ENCODE measurements at regions not wholly inside any gene's neighbourhood (a gene's known extent, or its start where the extent isn't known, plus 50 kb on each side); places are given as distances from the start of the nearest gene placed in this dataset.

DNA sequence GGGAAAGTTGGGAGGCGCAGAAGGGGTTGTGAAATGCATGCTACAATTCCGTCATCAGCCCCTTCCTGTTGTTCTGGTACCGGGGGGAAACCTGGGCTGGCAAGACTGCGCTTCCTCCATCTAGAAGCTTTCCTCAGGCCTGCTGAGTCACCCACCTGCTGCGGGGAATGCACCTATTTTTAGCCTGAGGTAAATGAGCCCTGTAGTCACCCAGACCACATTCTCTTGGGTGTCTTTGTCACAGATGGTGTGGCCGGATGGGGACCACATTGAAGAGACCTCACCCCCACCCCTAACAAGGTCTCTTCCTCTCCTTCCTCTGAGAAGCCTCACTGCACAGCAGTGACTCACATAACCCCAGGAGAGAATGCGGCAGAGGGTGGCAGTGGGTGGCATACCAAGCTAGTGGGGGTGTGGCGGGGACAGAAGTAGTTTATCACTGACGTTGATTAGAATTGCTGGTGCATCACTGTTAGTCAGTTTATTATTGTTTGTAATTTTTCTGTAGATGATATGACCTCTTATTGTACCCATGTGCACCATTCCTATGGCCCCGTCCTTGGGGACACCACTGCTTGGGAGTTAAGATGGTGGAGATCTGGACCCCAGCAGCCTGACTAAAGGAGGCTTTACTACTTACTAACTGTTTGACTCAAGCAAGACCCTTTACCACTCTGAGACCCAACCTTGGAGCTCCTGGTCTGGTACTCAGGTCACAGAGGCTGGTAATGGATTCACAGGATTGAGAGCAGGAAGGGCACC is 83.0 kb upstream of the DUSP5 start:
- no peak overlapping the region for H3K27ac ChIP-seq (ENCODE audit: low read depth, low read length, severe bottlenecking)
- H3K4me1 ChIP-seq (ENCODE audit: control insufficient read depth, insufficient read depth, low read length, poor library complexity, severe bottlenecking): peaks cover 50% of the 10 kb centered on the region
- H3K4me3 ChIP-seq (ENCODE audit: extremely low read depth, insufficient read depth, low read length, poor library complexity, severe bottlenecking): no peak overlapping the region
- no peaks in the 10 kb centered on the region for H3K9me3 ChIP-seq (ENCODE audit: control insufficient read depth, low read length)
- WGBS, 2 experiments (ENCODE audit: insufficient coverage in 2 of 2): 89 to 96% methylated on average over 7 to 8 of the region's 10 CpGs
- H3K36me3 ChIP-seq (ENCODE audit: control insufficient read depth, insufficient read depth, low read length): no peaks in the 10 kb centered on the region

DNA sequence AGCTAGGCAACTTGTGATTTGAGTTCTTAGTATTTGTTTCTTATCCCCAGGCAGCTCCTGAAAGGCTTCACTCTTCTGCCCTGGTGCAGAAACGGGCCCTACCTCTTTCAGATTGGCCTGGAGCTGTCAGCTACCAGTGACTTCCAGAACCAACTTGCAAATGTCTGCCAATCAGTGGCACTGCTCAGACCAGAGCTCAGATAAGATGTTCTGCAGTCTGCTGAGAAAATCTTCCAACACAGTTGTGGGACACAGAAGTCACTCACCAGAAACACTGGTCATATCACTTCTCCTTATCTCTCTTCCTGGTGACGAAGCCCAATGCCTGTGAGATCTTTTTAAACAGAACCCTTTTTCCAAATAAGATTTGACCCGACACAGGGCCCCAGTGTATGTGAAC is 81.9 kb upstream of the DUSP5 start:
- 67 to 85% methylated on average over 2 of the region's 3 CpGs for WGBS, 2 experiments (ENCODE audit: insufficient coverage in 2 of 2)
- peak overlapping the region; percentile 51 for H3K27ac ChIP-seq (ENCODE audit: low read depth, low read length, severe bottlenecking)
- no peaks in the 10 kb centered on the region for H3K36me3 ChIP-seq (ENCODE audit: control insufficient read depth, insufficient read depth, low read length)
- no peak overlapping the region for H3K4me3 ChIP-seq (ENCODE audit: extremely low read depth, insufficient read depth, low read length, poor library complexity, severe bottlenecking)
- peaks cover 39% of the 10 kb centered on the region for H3K4me1 ChIP-seq (ENCODE audit: control insufficient read depth, insufficient read depth, low read length, poor library complexity, severe bottlenecking)
- no peaks in the 10 kb centered on the region for H3K9me3 ChIP-seq (ENCODE audit: control insufficient read depth, low read length)

DNA sequence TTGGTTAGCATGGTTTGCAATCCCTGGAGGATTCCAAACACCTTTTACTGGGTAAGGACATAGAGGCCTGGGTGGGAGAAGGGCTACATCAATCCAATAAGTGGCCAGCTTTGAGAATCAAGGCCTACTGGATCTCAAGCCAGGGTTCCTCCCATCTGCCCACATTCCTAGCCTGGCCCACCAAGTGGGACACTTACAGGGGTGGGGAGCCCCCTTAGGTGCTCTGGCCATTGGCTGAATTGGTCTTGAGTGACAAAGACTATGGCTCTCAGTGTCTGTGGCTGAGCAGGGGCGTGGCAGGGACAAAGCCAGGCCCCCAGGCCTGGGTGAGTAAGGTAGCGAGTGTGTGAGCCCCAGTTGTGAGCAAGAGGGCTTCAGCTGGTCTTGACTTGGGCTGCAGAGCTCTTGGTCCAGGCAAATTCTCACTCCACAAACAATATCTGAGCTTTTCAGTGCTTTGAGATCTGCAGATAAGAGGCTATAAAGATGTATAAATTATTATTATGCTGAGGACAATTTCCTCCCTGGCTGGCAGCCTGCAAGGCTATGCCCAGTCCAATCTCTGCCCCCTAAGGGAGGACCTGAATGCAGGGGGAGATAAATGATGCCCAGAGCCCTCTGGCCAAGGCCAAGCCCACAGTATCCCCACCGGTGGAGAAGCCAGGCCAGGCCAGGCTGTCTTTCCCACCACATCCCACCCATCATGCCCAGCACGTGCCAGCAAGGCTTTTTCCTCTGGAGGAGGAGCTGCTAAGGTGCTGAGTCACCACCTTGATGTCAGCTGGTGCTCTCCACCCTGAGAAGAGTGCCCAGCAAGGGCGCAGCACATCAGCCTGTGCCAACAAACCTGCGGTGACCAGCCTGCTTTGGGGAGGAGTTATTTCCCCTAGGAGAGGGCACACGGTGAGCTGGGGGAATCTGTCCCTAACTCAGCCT is 80.7 kb upstream of the DUSP5 start:
- no peak overlapping the region for H3K4me3 ChIP-seq (ENCODE audit: extremely low read depth, insufficient read depth, low read length, poor library complexity, severe bottlenecking)
- WGBS, 2 experiments (ENCODE audit: insufficient coverage in 2 of 2): 97 to 98% methylated on average over 6 of the region's 7 CpGs

DNA sequence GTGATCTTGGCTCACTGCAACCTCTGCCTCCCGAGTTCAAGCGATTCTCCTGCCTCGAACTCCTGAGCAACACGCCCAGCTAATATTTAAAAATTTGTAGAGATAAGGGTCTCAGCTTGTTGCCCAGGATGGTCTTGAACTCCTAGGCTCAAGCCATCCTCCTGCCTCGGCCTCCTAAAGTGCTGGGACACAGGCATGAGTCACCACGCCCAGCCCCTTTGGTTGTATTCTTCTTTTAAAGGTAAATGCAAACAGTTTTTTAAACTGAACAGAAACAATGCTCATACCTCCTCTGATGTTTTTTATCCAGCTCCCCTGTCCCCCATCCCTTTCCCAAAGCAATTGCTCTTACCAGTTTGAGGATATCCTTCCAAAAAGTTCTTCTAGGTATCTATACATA is 79.5 kb upstream of the DUSP5 start:
- H3K36me3 ChIP-seq (ENCODE audit: control insufficient read depth, insufficient read depth, low read length): no peaks in the 10 kb centered on the region
- peaks cover 31% of the 10 kb centered on the region for H3K4me1 ChIP-seq (ENCODE audit: control insufficient read depth, insufficient read depth, low read length, poor library complexity, severe bottlenecking)
- 69 to 75% methylated on average over 4 to 5 of the region's 6 CpGs for WGBS, 2 experiments (ENCODE audit: insufficient coverage in 2 of 2)
- H3K27ac ChIP-seq (ENCODE audit: low read depth, low read length, severe bottlenecking): no peak overlapping the region
- H3K4me3 ChIP-seq (ENCODE audit: extremely low read depth, insufficient read depth, low read length, poor library complexity, severe bottlenecking): no peak overlapping the region
- no peaks in the 10 kb centered on the region for H3K9me3 ChIP-seq (ENCODE audit: control insufficient read depth, low read length)

More for the DNA sequence above, 80.7 kb upstream of the DUSP5 start:
- Histone ChIP-seq H3K9me3 (ENCODE audit: control insufficient read depth, low read length) (no peaks in the 10 kb centered on the region), H3K4me1 (ENCODE audit: control insufficient read depth, insufficient read depth, low read length, poor library complexity, severe bottlenecking) (peaks cover 32% of the 10 kb centered on the region), H3K36me3 (ENCODE audit: control insufficient read depth, insufficient read depth, low read length) (no peaks in the 10 kb centered on the region), H3K27ac (ENCODE audit: low read depth, low read length, severe bottlenecking) (no peak overlapping the region)

DNA sequence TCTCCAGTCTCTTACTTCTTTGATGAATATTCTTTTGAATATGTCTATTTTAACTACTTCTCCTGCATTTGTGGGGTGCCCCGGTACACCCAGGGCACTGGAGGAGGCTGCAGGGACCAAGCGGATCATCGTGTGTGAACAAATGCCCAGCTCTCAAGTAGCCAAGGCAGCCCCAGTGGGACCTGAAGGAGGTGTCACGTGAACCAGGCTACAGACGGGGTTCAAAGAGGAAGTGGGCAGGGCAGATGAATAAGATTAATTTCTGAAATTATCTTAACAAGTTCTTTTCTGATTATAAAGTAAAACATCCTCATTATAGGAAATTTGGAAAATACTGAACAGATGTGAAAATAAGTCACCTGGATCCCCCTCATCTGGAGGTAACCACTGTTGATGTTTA is 78.4 kb upstream of the DUSP5 start:
- peaks cover 20% of the 10 kb centered on the region for H3K4me1 ChIP-seq (ENCODE audit: control insufficient read depth, insufficient read depth, low read length, poor library complexity, severe bottlenecking)
- no peaks in the 10 kb centered on the region for H3K9me3 ChIP-seq (ENCODE audit: control insufficient read depth, low read length)
- no peak overlapping the region for H3K4me3 ChIP-seq (ENCODE audit: extremely low read depth, insufficient read depth, low read length, poor library complexity, severe bottlenecking)
- H3K27ac ChIP-seq (ENCODE audit: low read depth, low read length, severe bottlenecking): no peak overlapping the region
- 100% methylated on average over 2 of the region's 5 CpGs for WGBS, 2 experiments (ENCODE audit: insufficient coverage in 2 of 2)
- H3K36me3 ChIP-seq (ENCODE audit: control insufficient read depth, insufficient read depth, low read length): no peaks in the 10 kb centered on the region

DNA sequence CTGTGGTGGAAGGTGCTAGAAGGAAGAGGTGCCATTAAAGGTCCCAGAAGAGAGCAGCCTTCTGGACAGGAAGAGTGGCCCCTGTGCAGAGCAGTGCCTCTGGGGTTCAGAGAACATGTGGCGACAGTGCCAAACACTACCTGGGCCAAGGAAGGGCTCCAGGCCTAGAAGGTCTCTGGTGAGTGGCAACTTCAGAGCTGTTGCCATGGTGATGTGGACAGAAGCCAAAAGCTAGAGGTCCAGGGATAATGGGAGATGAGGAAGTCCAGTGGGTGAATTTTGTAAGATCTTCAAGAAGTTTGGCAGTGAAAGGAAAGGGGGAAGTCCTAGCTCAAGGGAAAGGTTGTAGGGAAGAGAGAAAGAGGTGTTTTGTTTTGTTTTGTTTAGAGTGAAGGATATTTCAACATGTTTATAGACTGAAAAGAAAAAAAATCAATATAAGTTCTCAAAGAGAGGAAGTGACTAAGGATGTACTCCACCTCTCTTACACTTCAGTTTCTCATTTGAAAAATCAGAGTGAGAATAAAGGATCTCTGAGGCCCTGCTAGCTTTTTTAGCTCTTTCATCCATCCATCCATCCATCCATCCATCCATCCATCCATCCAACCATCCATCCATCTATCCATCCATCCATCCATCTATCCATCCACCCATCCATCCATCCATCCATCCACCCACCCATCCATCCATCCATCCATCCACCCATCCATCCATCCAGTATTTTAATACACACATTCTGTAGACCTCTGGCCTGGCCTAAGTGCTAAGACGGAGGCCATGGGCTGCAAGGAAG is 77.1 kb upstream of the DUSP5 start:
- Histone ChIP-seq H3K36me3 (ENCODE audit: control insufficient read depth, insufficient read depth, low read length) (no peaks in the 10 kb centered on the region), H3K4me1 (ENCODE audit: control insufficient read depth, insufficient read depth, low read length, poor library complexity, severe bottlenecking) (peaks cover 7% of the 10 kb centered on the region), H3K27ac (ENCODE audit: low read depth, low read length, severe bottlenecking) (no peak overlapping the region), H3K9me3 (ENCODE audit: control insufficient read depth, low read length) (no peaks in the 10 kb centered on the region), H3K4me3 (ENCODE audit: extremely low read depth, insufficient read depth, low read length, poor library complexity, severe bottlenecking) (no peak overlapping the region)
- 100% methylated on average over 1 to 2 of the region's 2 CpGs for WGBS, 2 experiments (ENCODE audit: insufficient coverage in 2 of 2)

DNA sequence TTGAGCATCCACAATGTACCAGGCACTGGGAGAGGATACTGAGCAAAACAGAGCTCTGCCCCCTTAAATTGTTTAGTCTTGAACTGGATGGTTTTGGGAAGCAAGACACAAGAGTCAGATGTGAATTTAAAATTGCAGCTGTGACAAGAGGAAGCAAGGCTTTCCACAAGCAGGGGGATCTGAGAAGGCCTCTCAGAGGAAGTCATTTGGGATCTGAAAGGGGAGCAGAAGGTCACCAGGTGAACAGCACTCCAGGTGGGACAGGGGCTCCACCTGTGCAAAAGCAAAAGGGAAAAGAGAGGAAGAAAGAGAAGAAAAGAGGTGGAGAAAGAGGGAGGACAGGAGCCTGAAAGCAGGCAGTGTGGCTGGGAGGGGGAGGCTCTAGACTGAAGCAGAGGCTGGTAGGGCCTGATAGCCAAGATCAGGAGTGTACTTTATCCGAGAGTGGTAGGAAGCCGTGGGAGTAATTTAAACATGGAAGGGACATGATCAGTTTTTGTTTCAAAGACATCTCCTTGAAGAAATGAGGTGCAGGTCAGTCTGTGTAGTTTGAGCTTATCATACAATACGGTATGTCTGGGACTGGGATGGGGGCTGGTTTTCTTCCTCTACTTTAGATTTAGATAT is 76.1 kb upstream of the DUSP5 start:
- peaks cover 8% of the 10 kb centered on the region for H3K4me1 ChIP-seq (ENCODE audit: control insufficient read depth, insufficient read depth, low read length, poor library complexity, severe bottlenecking)
- no peaks in the 10 kb centered on the region for H3K9me3 ChIP-seq (ENCODE audit: control insufficient read depth, low read length)
- WGBS, 2 experiments (ENCODE audit: insufficient coverage in 2 of 2): 66 to 95% methylated on average over 2 of the region's 3 CpGs
- no peak overlapping the region for H3K27ac ChIP-seq (ENCODE audit: low read depth, low read length, severe bottlenecking)
- H3K36me3 ChIP-seq (ENCODE audit: control insufficient read depth, insufficient read depth, low read length): no peaks in the 10 kb centered on the region
- H3K4me3 ChIP-seq (ENCODE audit: extremely low read depth, insufficient read depth, low read length, poor library complexity, severe bottlenecking): no peak overlapping the region

DNA sequence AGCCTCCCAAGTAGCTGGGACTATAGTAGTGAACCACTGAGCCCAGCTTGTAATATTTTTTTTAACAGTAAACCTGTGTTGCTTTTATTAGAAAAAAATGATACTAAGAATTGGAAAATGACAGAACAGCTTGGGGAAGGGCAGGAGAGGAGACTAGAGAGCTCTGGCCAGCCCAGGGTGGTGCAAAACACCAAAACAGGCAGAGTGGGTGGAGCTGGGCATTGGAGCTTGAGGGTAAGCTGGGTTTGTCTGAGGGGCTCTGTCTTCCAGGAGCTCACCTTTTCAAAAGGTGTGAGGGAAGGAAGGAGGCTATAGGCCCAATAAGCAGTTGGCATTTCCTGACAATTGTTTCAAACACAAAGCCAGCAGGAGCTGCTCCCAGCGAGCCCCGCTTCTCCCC is 75.2 kb upstream of the DUSP5 start:
- Histone ChIP-seq H3K4me1 (ENCODE audit: control insufficient read depth, insufficient read depth, low read length, poor library complexity, severe bottlenecking) (peaks cover 8% of the 10 kb centered on the region), H3K36me3 (ENCODE audit: control insufficient read depth, insufficient read depth, low read length) (no peaks in the 10 kb centered on the region), H3K27ac (ENCODE audit: low read depth, low read length, severe bottlenecking) (no peak overlapping the region), H3K9me3 (ENCODE audit: control insufficient read depth, low read length) (no peaks in the 10 kb centered on the region), H3K4me3 (ENCODE audit: extremely low read depth, insufficient read depth, low read length, poor library complexity, severe bottlenecking) (no peak overlapping the region)
- WGBS, 2 experiments (ENCODE audit: insufficient coverage in 2 of 2): 69% methylated on average over 2 of the region's 2 CpGs; no CpG with 5 or more reads in 1 of the 2 experiments

DNA sequence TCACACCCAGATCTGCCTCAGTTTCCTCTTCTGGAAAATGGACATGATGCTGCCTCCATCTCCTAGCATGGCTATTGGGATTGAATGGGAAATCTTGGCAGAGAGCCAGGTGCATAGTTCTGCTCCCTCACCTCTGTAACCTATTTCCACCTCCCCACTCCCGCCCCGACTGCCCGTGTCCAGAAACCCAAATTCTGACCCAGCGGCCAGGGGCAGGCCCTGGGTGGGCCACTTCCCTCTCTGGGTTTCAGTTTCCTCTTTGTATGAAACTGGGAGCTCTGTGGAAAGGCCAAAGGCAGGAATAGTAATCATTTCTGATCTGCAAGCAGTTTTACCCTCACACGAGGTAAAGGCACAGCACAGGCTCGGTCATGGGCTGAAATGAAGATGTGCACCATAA is 74.1 kb upstream of the DUSP5 start:
- 100% methylated on average over 2 to 3 of the region's 6 CpGs for WGBS, 2 experiments (ENCODE audit: insufficient coverage in 2 of 2)
- Histone ChIP-seq H3K4me3 (ENCODE audit: extremely low read depth, insufficient read depth, low read length, poor library complexity, severe bottlenecking) (no peak overlapping the region), H3K27ac (ENCODE audit: low read depth, low read length, severe bottlenecking) (no peak overlapping the region), H3K4me1 (ENCODE audit: control insufficient read depth, insufficient read depth, low read length, poor library complexity, severe bottlenecking) (peaks cover 8% of the 10 kb centered on the region), H3K36me3 (ENCODE audit: control insufficient read depth, insufficient read depth, low read length) (no peaks in the 10 kb centered on the region), H3K9me3 (ENCODE audit: control insufficient read depth, low read length) (no peaks in the 10 kb centered on the region)

DNA sequence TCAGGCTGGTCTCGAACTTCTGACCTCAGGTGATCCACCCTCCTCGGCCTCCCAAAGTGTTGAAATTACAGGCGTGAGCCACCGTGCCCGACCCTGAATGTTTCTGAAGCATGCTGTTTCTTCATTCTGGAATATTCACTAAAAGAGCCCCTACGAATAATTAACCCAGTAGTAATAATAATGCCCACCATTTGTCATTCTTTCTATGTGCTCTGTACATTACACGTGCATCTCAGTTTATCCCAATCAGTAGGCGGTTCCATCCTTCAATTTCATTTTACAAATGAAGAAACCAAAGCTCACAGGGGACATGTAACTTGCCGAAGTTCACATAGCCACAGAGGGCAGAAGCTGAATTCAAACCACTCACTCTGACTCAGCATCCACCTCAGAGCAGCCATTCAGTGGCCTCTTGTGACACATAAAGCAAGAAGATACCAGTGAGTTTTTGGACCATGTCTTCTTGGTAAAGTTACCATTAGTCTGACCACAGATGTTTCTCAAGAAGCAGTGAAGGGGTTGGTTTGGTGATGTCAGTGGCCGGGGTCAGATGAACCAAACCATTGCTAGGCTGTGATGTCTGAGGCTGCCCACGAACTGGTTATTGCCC is 71.9 kb upstream of the DUSP5 start:
- WGBS, 2 experiments (ENCODE audit: insufficient coverage in 2 of 2): 87 to 91% methylated on average over 9 to 10 of the region's 11 CpGs

More for the DNA sequence above, 71.9 kb upstream of the DUSP5 start:
- H3K9me3 ChIP-seq (ENCODE audit: control insufficient read depth, low read length): no peaks in the 10 kb centered on the region
- H3K36me3 ChIP-seq (ENCODE audit: control insufficient read depth, insufficient read depth, low read length): no peaks in the 10 kb centered on the region
- no peak overlapping the region for H3K4me3 ChIP-seq (ENCODE audit: extremely low read depth, insufficient read depth, low read length, poor library complexity, severe bottlenecking)
- peaks cover 8% of the 10 kb centered on the region for H3K4me1 ChIP-seq (ENCODE audit: control insufficient read depth, insufficient read depth, low read length, poor library complexity, severe bottlenecking)
- H3K27ac ChIP-seq (ENCODE audit: low read depth, low read length, severe bottlenecking): no peak overlapping the region

Data from mesodermal cell (in vitro differentiated cells).